GM19397 (cell line): ENCODE measurements at regions not wholly inside any gene's neighbourhood (a gene's known extent, or its start where the extent isn't known, plus 50 kb on each side); places are given as distances from the start of the nearest gene placed in this dataset.
A peak's percentile ranks its signal among the peaks of the same experiment; 100 is the strongest.
"Not testable (repeated sequence)": the region's sequence is repeated elsewhere in the genome, so short reads cannot be mapped to it uniquely, and the experiment has no call there.

Experiments used
- ATAC-seq: cut with Tn5 transposase; IDR thresholded peaks from one replicate; pipeline ENCODE4 v1.9.1; 2021; ENCODE audit warnings: mild to moderate bottlenecking, moderate library complexity; ENCODE audit not compliant: unreplicated experiment

GRCh38 chr15:60251300-60252070, 146.3 kb downstream of the ANXA2 start:
- no peak for ATAC-seq

GRCh38 chr15:60254416-60254815, 143.4 kb downstream of the ANXA2 start:
- ATAC-seq: no peak

DNA sequence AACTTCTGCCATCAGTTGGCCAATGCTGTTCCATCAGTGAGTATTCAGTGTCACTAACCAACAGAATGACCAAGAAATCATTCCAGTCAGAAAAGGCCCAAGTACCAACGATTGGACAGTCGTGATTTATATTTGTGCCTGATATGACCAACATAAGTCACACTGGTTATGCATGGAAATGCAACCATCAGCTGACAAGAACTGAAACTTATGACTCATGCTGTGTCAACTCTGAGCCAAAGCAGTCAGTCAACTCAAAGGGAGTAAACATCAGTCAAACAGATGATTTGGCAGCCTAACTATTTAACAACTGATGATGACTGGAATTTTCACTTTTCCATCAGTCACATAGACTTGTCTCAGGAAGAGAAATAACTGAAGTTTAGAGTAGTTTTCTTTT, 142.4 kb downstream of the ANXA2 start:
- ATAC-seq: peak; percentile 86

GRCh38 chr15:60257591-60258159, 140.1 kb downstream of the ANXA2 start:
- ATAC-seq: no peak

DNA sequence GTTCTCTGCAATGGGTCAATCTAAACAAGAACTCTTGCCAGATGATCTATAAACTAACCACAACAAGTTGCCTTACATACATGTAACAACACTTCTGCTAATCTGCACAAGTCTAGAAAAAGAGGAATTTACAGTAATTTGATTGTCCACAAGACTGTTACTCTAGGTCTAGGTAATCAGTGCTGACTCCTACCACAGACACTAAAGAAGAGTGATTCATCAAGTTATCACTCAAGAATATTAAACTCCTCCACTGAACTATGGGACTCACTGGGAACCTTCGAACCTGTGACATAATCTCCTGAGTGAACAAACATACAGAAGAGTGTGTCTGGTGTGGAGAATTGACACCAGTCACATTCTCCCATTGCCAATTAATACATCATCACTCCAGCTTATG, 138.3 kb downstream of the ANXA2 start:
- ATAC-seq: no peak

GRCh38 chr15:60264088-60264487, 133.7 kb downstream of the ANXA2 start:
- no peak for ATAC-seq

DNA sequence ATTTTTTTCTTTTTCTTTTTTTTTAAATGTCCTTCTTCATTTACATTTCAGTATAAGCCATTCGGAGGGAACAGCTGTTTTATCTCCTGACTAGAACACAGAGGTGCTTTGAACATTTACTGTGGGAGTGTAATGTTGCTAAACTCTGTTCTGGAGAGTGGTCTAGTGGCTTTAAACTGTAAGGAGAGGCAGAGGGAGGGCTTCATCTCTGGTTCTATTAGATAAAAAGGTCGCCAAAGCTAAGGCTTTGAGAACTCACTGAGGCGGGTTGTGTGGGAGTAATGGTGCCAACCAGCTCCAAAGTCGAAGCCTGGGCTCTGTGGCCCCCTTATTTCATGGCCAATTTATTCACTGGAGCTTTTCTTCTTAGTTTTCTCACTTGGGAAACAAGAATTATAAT, 133.2 kb downstream of the ANXA2 start:
- no peak for ATAC-seq

DNA sequence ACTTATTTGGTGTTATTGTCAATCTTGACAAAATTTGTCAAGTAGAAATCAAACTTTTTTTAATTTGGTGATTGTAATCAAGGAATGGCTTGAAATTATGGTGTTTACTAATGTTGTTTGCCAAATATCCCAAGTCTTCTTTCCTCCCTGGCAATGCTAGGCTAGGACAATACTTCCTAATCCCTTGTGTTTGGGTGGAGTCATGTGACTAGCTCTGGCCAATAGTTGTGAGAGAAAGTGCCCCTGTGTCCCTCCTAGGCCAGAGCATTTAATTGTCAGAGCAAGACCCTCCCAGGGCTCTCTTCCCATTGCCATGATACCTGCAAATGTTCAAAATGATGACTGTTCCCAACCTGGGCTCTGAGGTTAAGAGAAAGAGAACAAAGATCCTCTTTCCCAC, 132.7 kb downstream of the ANXA2 start:
- ATAC-seq: no peak

GRCh38 chr15:60272623-60273022, 125.2 kb downstream of the ANXA2 start:
- ATAC-seq: no peak

- no peak for ATAC-seq
Measured at GRCh38 chr15:60275624-60276023, 122.2 kb downstream of the ANXA2 start.

GRCh38 chr15:60278879-60279278, 118.9 kb downstream of the ANXA2 start:
- ATAC-seq: no peak

GRCh38 chr15:60280259-60280658, 117.5 kb downstream of the ANXA2 start:
- no peak for ATAC-seq

DNA sequence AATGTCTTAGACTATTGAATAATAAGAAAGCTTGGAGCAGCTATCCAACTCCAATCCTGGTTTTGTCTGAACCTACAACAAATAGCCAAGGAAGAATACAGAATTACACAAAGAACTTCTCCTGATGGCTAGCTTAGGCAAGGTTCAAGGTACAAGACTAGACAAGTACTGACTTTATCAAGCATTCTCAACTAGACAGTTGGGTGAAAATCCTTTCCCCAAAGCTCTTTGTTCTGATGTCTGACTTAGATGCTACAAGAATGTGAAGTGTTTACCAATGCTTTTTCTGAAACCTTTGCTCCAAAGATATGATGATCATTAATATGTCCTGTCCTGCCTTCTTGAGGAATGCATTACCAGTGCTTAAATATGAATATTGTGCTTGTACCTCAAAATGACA, 113.8 kb downstream of the ANXA2 start:
- no peak for ATAC-seq

DNA sequence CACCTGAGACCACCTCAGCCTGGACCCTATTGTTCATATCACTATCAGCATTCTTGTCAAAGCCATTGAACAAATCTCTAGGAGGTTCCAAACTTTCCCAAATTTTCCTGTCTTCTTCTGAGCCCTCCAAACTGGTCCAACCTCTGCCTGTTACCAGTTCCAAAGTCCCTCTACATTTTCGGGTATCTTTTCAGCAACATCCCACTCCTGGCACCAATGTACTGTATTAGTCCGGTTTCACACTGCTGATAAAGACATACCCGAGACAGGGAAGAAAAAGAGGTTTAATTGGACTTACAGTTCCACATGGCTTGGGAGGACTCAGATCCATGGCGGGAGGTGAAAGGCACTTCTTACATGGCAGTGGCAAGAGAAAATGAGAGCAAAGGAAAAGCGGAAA, 101.9 kb downstream of the ANXA2 start:
- ATAC-seq: not testable (repeated sequence)

GRCh38 chr15:60297047-60297446, 100.7 kb downstream of the ANXA2 start:
- no peak for ATAC-seq
